Activated CD4-positive, alpha-beta memory T cell treated with anti-CD3 and anti-CD28 coated beads for 36 hours (primary cell): ENCODE measurements at regions not wholly inside any gene's neighbourhood (a gene's known extent, or its start where the extent isn't known, plus 50 kb on each side); places are given as distances from the start of the nearest gene placed in this dataset.

Experiments used
- CTCF ChIA-PET: fragments of 350-600 bp; sonication (Branson Sonifier 250); formaldehyde crosslinking; loops from one replicate; lab custom pipeline; 2021; ENCODE audit warnings: antibody characterized with exemption, inconsistent platforms; lab: Charles Lee
- POLR2A ChIA-PET: fragments of 350-600 bp; sonication (Branson Sonifier 250); formaldehyde crosslinking; loops from one replicate; lab custom pipeline; 2021; ENCODE audit warnings: antibody characterized with exemption; lab: Charles Lee
- DNase-seq: peaks from one replicate; pipeline ENCODE4 v3.0.0-alpha.2; 2020
- H3K27ac Mint-ChIP-seq: one replicate; pipeline ENCODE4 v1.8.0; 2021; ENCODE audit warnings: mixed read lengths
- H3K27me3 Mint-ChIP-seq: one replicate; pipeline ENCODE4 v1.8.0; 2021; ENCODE audit warnings: mixed read lengths
- H3K36me3 Mint-ChIP-seq: one replicate; pipeline ENCODE4 v1.8.0; 2021; ENCODE audit warnings: mixed read lengths
- H3K4me1 Mint-ChIP-seq: one replicate; pipeline ENCODE4 v1.8.0; 2021; ENCODE audit warnings: low read depth, mixed read lengths
- H3K4me3 Mint-ChIP-seq: one replicate; pipeline ENCODE4 v1.8.0; 2021; ENCODE audit warnings: mild to moderate bottlenecking, mixed read lengths
- H3K9me3 Mint-ChIP-seq: one replicate; pipeline ENCODE4 v1.8.0; 2021; ENCODE audit warnings: mixed read lengths
- intact Hi-C: fragments of 100-400 bp; cut with micrococcal nuclease; formaldehyde crosslinking; loops from one replicate; pipeline ENCODE4 v1.15.1; 2023

- Mint-ChIP-seq H3K4me1 (peaks cover 29% of the 10 kb centered on the region), H3K4me3 (no peak overlapping the region), H3K9me3 (no peaks in the 10 kb centered on the region), H3K27ac (no peak overlapping the region), H3K36me3 (no peaks in the 10 kb centered on the region), H3K27me3 (no peaks in the 10 kb centered on the region)
- ChIA-PET CTCF (no interaction called here), POLR2A (no interaction called here)
- no peak for DNase-seq
- intact Hi-C loops = no loop called here
Measured at GRCh38 chr9:532707-533106, 308.8 kb upstream of the DMRT1 start.

- ChIA-PET CTCF (no interaction called here), POLR2A (no interaction called here)
- no peaks in the 10 kb centered on the region for H3K36me3 Mint-ChIP-seq
- intact Hi-C loops = no loop called here
- H3K27me3 Mint-ChIP-seq = no peaks in the 10 kb centered on the region
- no peak overlapping the region for H3K4me3 Mint-ChIP-seq
- H3K9me3 Mint-ChIP-seq = no peaks in the 10 kb centered on the region
- peaks cover 34% of the 10 kb centered on the region for H3K4me1 Mint-ChIP-seq
- no peak overlapping the region for H3K27ac Mint-ChIP-seq
- no peak for DNase-seq
Measured at GRCh38 chr9:534886-535285, 306.6 kb upstream of the DMRT1 start.

GRCh38 chr9:535356-535755 lies 306.1 kb upstream of the DMRT1 start:
- DNase-seq = no peak
- H3K4me1 Mint-ChIP-seq = peaks cover 34% of the 10 kb centered on the region
- H3K9me3 Mint-ChIP-seq = peaks cover 2% of the 10 kb centered on the region
- intact Hi-C loops = no loop called here
- ChIA-PET CTCF (no interaction called here), POLR2A (no interaction called here)
- H3K27ac Mint-ChIP-seq = no peak overlapping the region
- no peak overlapping the region for H3K4me3 Mint-ChIP-seq
- H3K36me3 Mint-ChIP-seq = no peaks in the 10 kb centered on the region
- H3K27me3 Mint-ChIP-seq = no peaks in the 10 kb centered on the region

GRCh38 chr9:536597-537511 lies 304.6 kb upstream of the DMRT1 start:
- Mint-ChIP-seq H3K9me3 (peaks cover 2% of the 10 kb centered on the region), H3K4me3 (peak overlapping the region; percentile 42), H3K4me1 (peaks cover 30% of the 10 kb centered on the region), H3K27ac (peak overlapping the region; percentile 29), H3K36me3 (no peaks in the 10 kb centered on the region), H3K27me3 (no peaks in the 10 kb centered on the region)
- intact Hi-C loops = no loop called here
- DNase-seq = no peak
- CTCF ChIA-PET = no interaction called here
- POLR2A ChIA-PET = no interaction called here

- ChIA-PET POLR2A (no interaction called here), CTCF (no interaction called here)
- Mint-ChIP-seq H3K4me3 (no peak overlapping the region), H3K9me3 (peaks cover 2% of the 10 kb centered on the region), H3K36me3 (no peaks in the 10 kb centered on the region), H3K27ac (no peak overlapping the region), H3K4me1 (peaks cover 24% of the 10 kb centered on the region), H3K27me3 (no peaks in the 10 kb centered on the region)
- intact Hi-C loops = no loop called here
- no peak for DNase-seq
Measured at GRCh38 chr9:543478-543877, 298.0 kb upstream of the DMRT1 start.

GRCh38 chr9:545480-545879 lies 296.0 kb upstream of the DMRT1 start:
- Mint-ChIP-seq H3K4me1 (peaks cover 24% of the 10 kb centered on the region), H3K27ac (no peak overlapping the region), H3K27me3 (no peaks in the 10 kb centered on the region), H3K9me3 (no peaks in the 10 kb centered on the region), H3K36me3 (no peaks in the 10 kb centered on the region), H3K4me3 (no peak overlapping the region)
- intact Hi-C loops = no loop called here
- ChIA-PET CTCF (no interaction called here), POLR2A (no interaction called here)
- no peak for DNase-seq

- Mint-ChIP-seq H3K4me1 (peaks cover 24% of the 10 kb centered on the region), H3K27ac (no peak overlapping the region), H3K9me3 (no peaks in the 10 kb centered on the region), H3K36me3 (no peaks in the 10 kb centered on the region), H3K27me3 (no peaks in the 10 kb centered on the region), H3K4me3 (no peak overlapping the region)
- no peak for DNase-seq
- intact Hi-C loops = no loop called here
- POLR2A ChIA-PET = no interaction called here
- CTCF ChIA-PET = no interaction called here
Measured at GRCh38 chr9:546235-546634, 295.3 kb upstream of the DMRT1 start.

GRCh38 chr9:546797-547223 lies 294.7 kb upstream of the DMRT1 start:
- intact Hi-C loops = no loop called here
- Mint-ChIP-seq H3K27ac (no peak overlapping the region), H3K4me3 (no peak overlapping the region), H3K36me3 (no peaks in the 10 kb centered on the region), H3K27me3 (no peaks in the 10 kb centered on the region), H3K4me1 (peaks cover 24% of the 10 kb centered on the region), H3K9me3 (no peaks in the 10 kb centered on the region)
- POLR2A ChIA-PET = no interaction called here
- CTCF ChIA-PET = no interaction called here
- no peak for DNase-seq

GRCh38 chr9:547314-547713 lies 294.2 kb upstream of the DMRT1 start:
- no peak for DNase-seq
- Mint-ChIP-seq H3K4me1 (peaks cover 24% of the 10 kb centered on the region), H3K27ac (no peak overlapping the region), H3K9me3 (no peaks in the 10 kb centered on the region), H3K36me3 (peaks cover 2% of the 10 kb centered on the region), H3K4me3 (no peak overlapping the region), H3K27me3 (no peaks in the 10 kb centered on the region)
- intact Hi-C loops = no loop called here
- ChIA-PET POLR2A (no interaction called here), CTCF (no interaction called here)

GRCh38 chr9:549455-549997 lies 292.0 kb upstream of the DMRT1 start:
- no peaks in the 10 kb centered on the region for H3K27me3 Mint-ChIP-seq
- ChIA-PET POLR2A (no interaction called here), CTCF (interaction anchor here (1.0 kb wide), 1 partner anchor 45 kb away, joined by 3 read pairs; the partner anchor contains the start of gene KANK1)
- intact Hi-C loops = no loop called here
- H3K27ac Mint-ChIP-seq = no peak overlapping the region
- no peak for DNase-seq
- no peak overlapping the region for H3K4me3 Mint-ChIP-seq
- H3K4me1 Mint-ChIP-seq = peaks cover 20% of the 10 kb centered on the region
- no peaks in the 10 kb centered on the region for H3K9me3 Mint-ChIP-seq
- H3K36me3 Mint-ChIP-seq = peaks cover 2% of the 10 kb centered on the region

- Mint-ChIP-seq H3K27ac (no peak overlapping the region), H3K36me3 (peaks cover 2% of the 10 kb centered on the region), H3K4me3 (no peak overlapping the region), H3K4me1 (peaks cover 14% of the 10 kb centered on the region), H3K27me3 (no peaks in the 10 kb centered on the region), H3K9me3 (no peaks in the 10 kb centered on the region)
- ChIA-PET POLR2A (no interaction called here), CTCF (interaction anchor here (1.0 kb wide), 1 partner anchor 46 kb away, joined by 3 read pairs; the partner anchor contains the start of gene KANK1)
- intact Hi-C loops = no loop called here
- DNase-seq = no peak
Measured at GRCh38 chr9:550333-550732, 291.2 kb upstream of the DMRT1 start.

- CTCF ChIA-PET = interaction anchor here (1.0 kb wide), 1 partner anchor 10 kb away, joined by 3 read pairs; no protein-coding TSS in a partner anchor
- Mint-ChIP-seq H3K4me1 (peaks cover 5% of the 10 kb centered on the region), H3K4me3 (no peak overlapping the region), H3K36me3 (peaks cover 2% of the 10 kb centered on the region), H3K9me3 (no peaks in the 10 kb centered on the region), H3K27ac (no peak overlapping the region), H3K27me3 (no peaks in the 10 kb centered on the region)
- DNase-seq = no peak
- POLR2A ChIA-PET = no interaction called here
- intact Hi-C loops = no loop called here
Measured at GRCh38 chr9:551986-552929, 289.2 kb upstream of the DMRT1 start.
